SK-N-SH (cell line): ENCODE measurements at regions not wholly inside any gene's neighbourhood (a gene's known extent, or its start where the extent isn't known, plus 50 kb on each side); places are given as distances from the start of the nearest gene placed in this dataset.
A peak's percentile ranks its signal among the peaks of the same experiment; 100 is the strongest.

Source experiments
- CTCF ChIA-PET: fragments of 300-600, 350-600 bp; formaldehyde crosslinking; extraction: SDS; loops from one replicate; lab custom pipeline; 2021; lab: Yijun Ruan, JAX
- POLR2A ChIA-PET: fragments of 350-600 bp; sonication (Branson Sonifier 250); formaldehyde crosslinking; extraction: SDS; loops from one replicate; lab custom pipeline; 2020; ENCODE audit warnings: antibody characterized with exemption, inconsistent platforms; lab: Yijun Ruan, JAX
- DNase-seq: peaks from one replicate; pipeline ENCODE4 v3.0.0; 2012
- H2AFZ ChIP-seq: fragments of 200-600 bp; sonication (generic); 2 replicates; pipeline ENCODE4 v1.8.1; 2016; ENCODE audit warnings: antibody characterized with exemption, mild to moderate bottlenecking, low read depth
- H3F3A ChIP-seq: fragments of 200-600 bp; sonication (generic); replicated peaks from 2 replicates; pipeline ENCODE3; 2016; ENCODE audit warnings: antibody characterized with exemption, mild to moderate bottlenecking; ENCODE audit not compliant: insufficient read depth
- H3K27ac ChIP-seq, 2 experiments: fragments of 200-500 bp in 1 of 2; fragments of 200-600 bp in 1 of 2; sonication (Bioruptor generic) in 1 of 2; sonication (generic), shearing (Covaris generic) in 1 of 2; 2 replicates each; pipeline versions ENCODE4 v1.5.1 to v1.6.1; 2014 to 2016; ENCODE audit warnings: low read depth in 2 of 2, inconsistent platforms in 1 of 2, low read length in 1 of 2, mild to moderate bottlenecking in 1 of 2, mixed read lengths in 1 of 2
- H3K27me3 ChIP-seq: fragments of 200-600 bp; sonication (generic), shearing (Covaris generic); 2 replicates; pipeline ENCODE4 v1.6.1; 2016; ENCODE audit warnings: mixed run types; ENCODE audit not compliant: insufficient read depth
- H3K36me3 ChIP-seq, 2 experiments: fragments of 200-500 bp in 1 of 2; fragments of 200-600 bp in 1 of 2; sonication (Bioruptor generic) in 1 of 2; sonication (generic) in 1 of 2; replicated peaks in 1 of 2; 2 replicates each; pipeline versions ENCODE3 to v1.5.1; 2014 to 2016; ENCODE audit warnings: low read length in 1 of 2, mild to moderate bottlenecking in 1 of 2; ENCODE audit not compliant: insufficient read depth in 2 of 2, control insufficient read depth in 1 of 2
- H3K4me1 ChIP-seq, 2 experiments: fragments of 200-500 bp in 1 of 2; fragments of 200-600 bp in 1 of 2; sonication (Bioruptor generic) in 1 of 2; sonication (generic), shearing (Covaris generic) in 1 of 2; 2 replicates each; pipeline versions ENCODE4 v1.5.1 to v1.6.1; 2014 to 2016; ENCODE audit warnings: low read depth in 1 of 2, low read length in 1 of 2, mixed run types in 1 of 2; ENCODE audit not compliant: insufficient read depth in 2 of 2, control insufficient read depth in 1 of 2
- H3K4me2 ChIP-seq: fragments of 200-600 bp; sonication (generic), shearing (Covaris generic); 2 replicates; pipeline ENCODE4 v1.6.1; 2017; ENCODE audit warnings: mixed run types
- H3K4me3 ChIP-seq, 2 experiments: fragments of 200-500 bp in 1 of 2; fragments of 200-600 bp in 1 of 2; sonication (Bioruptor generic) in 1 of 2; sonication (generic), shearing (Covaris generic) in 1 of 2; 2 replicates each; pipeline versions ENCODE4 v1.5.1 to v1.8.1; 2014 to 2016; ENCODE audit warnings: low read depth in 2 of 2, inconsistent platforms in 1 of 2, low read length in 1 of 2, mild to moderate bottlenecking in 1 of 2, mixed read lengths in 1 of 2, moderate library complexity in 1 of 2
- H3K79me2 ChIP-seq: fragments of 200-600 bp; sonication (generic); 2 replicates; pipeline ENCODE4 v1.8.1; 2017; ENCODE audit warnings: mild to moderate bottlenecking; ENCODE audit not compliant: insufficient read depth
- H3K9ac ChIP-seq: fragments of 200-600 bp; sonication (generic); 2 replicates; pipeline ENCODE4 v1.6.1; 2017; ENCODE audit warnings: mixed run types
- H3K9me2 ChIP-seq: fragments of 200-600 bp; sonication (generic); 2 replicates; pipeline ENCODE4 v1.6.1; 2017; ENCODE audit warnings: mixed run types
- H3K9me3 ChIP-seq: fragments of 200-600 bp; sonication (generic); 2 replicates; pipeline ENCODE4 v1.6.1; 2017; ENCODE audit warnings: mixed run types, mild to moderate bottlenecking, moderate library complexity
- H4K20me1 ChIP-seq: fragments of 200-600 bp; sonication (generic); 2 replicates; pipeline ENCODE4 v1.6.1; 2017; ENCODE audit warnings: mild to moderate bottlenecking, mixed run types; ENCODE audit not compliant: insufficient read depth
- CHD2 ChIP-seq: fragments of 150-350 bp; IDR thresholded peaks from 2 replicates; pipeline ENCODE4 v1.6.1; 2018; ENCODE audit warnings: low read length; ENCODE audit not compliant: partially characterized antibody
- EP300 ChIP-seq, 2 experiments: IDR thresholded peaks; 2 replicates each; pipeline versions ENCODE4 v1.4.0 to v1.6.1; 2012; ENCODE audit warnings: borderline replicate concordance in 1 of 2, low read depth in 1 of 2, low read length in 1 of 2
- EZH2phosphoT487 ChIP-seq: fragments of 200-600 bp; sonication (generic); IDR thresholded peaks from 2 replicates; pipeline ENCODE4 v1.6.1; 2017; ENCODE audit warnings: low read depth, mixed run types, mild to moderate bottlenecking, antibody characterized with exemption, moderate library complexity, borderline replicate concordance
- GATA2 ChIP-seq: sonication (generic); formaldehyde crosslinking; IDR thresholded peaks from 2 replicates; pipeline ENCODE4 v1.5.0; 2020; ENCODE audit warnings: mild to moderate bottlenecking, missing genetic modification reagents
- IRF3 ChIP-seq: fragments of 150-350 bp; IDR thresholded peaks from 2 replicates; pipeline ENCODE4 v1.6.1; 2016; ENCODE audit warnings: mild to moderate bottlenecking, low read depth, low read length
- JUND ChIP-seq: IDR thresholded peaks from 2 replicates; pipeline ENCODE4 v1.4.0; 2012
- NFIC ChIP-seq: IDR thresholded peaks from 2 replicates; pipeline ENCODE4 v1.4.0; 2012; ENCODE audit warnings: borderline replicate concordance
- NRF1 ChIP-seq: IDR thresholded peaks from 2 replicates; pipeline ENCODE4 v1.6.1; 2012; ENCODE audit warnings: low read depth, mild to moderate bottlenecking, low read length
- POLR2AphosphoS5 ChIP-seq: IDR thresholded peaks from 2 replicates; pipeline ENCODE4 v1.6.1; 2012; ENCODE audit warnings: low read depth, low read length
- RCOR1 ChIP-seq: fragments of 150-350 bp; IDR thresholded peaks from 2 replicates; pipeline ENCODE4 v1.6.1; 2017; ENCODE audit warnings: antibody characterized with exemption, low read length
- RFX5 ChIP-seq: IDR thresholded peaks from 2 replicates; pipeline ENCODE4 v1.6.1; 2012; ENCODE audit warnings: mild to moderate bottlenecking, improper control_type of control experiment, low read length
- SMC3 ChIP-seq: IDR thresholded peaks from 2 replicates; pipeline ENCODE4 v1.6.1; 2012; ENCODE audit warnings: low read depth, low read length, improper control_type of control experiment
- TCF12 ChIP-seq: IDR thresholded peaks from 2 replicates; pipeline ENCODE4 v1.4.0; 2012
- USF2 ChIP-seq: fragments of 150-350 bp; IDR thresholded peaks from 2 replicates; pipeline ENCODE4 v1.6.1; 2017; ENCODE audit warnings: antibody characterized with exemption, low read length, low read depth, borderline replicate concordance
- YY1 ChIP-seq: IDR thresholded peaks from 2 replicates; pipeline ENCODE4 v1.4.0; 2012; ENCODE audit warnings: low read depth, mild to moderate bottlenecking
- ZBTB33 ChIP-seq: IDR thresholded peaks from 2 replicates; pipeline ENCODE4 v1.4.0; 2012; ENCODE audit warnings: low read depth, borderline replicate concordance
- WGBS: methylation state at CpG from one replicate; pipeline ENCODE4 v1.1.6; 2017; ENCODE audit warnings: low lambda C conversion rate; 5-methylcytosine and 5-hydroxymethylcytosine counted together

- no peaks in the 10 kb centered on the region for H4K20me1 ChIP-seq
- POLR2A ChIA-PET, result no interaction called here
- CTCF ChIA-PET, result interaction anchor here (2.8 to 3.3 kb wide), 2 partner anchors 14 to 26 kb away, joined by 17 to 26 read pairs; no protein-coding TSS in a partner anchor
These were observed 161.6 kb downstream of the TMEM38B start for GRCh38 chr9:105855987-105856386.

GRCh38 chr9:105858006-105858690, 163.8 kb downstream of the TMEM38B start:
- Histone ChIP-seq H2AFZ (no peak overlapping the region), H4K20me1 (no peaks in the 10 kb centered on the region), H3K27me3 (no peaks in the 10 kb centered on the region), H3K9ac (no peak overlapping the region), H3K36me3 (no peaks in the 10 kb centered on the region), H3K4me3 (no peak overlapping the region), H3F3A (no peaks in the 10 kb centered on the region), H3K4me2 (no peak overlapping the region), H3K9me3 (no peaks in the 10 kb centered on the region), H3K9me2 (no peaks in the 10 kb centered on the region), H3K4me1 (peaks cover 0 to 16% of the 10 kb centered on the region in 2 experiments; a peak in 2 of 4 replicates), H3K79me2 (no peaks in the 10 kb centered on the region), H3K27ac (no peak overlapping the region)
- CTCF ChIA-PET, result interaction anchor here (0.6 to 3.3 kb wide), 3 partner anchors 16 to 39 kb away, joined by 3 to 26 read pairs (median 21); no protein-coding TSS in a partner anchor
- POLR2A ChIA-PET, result no interaction called here
- TF ChIP-seq ZBTB33 (no peak), EZH2phosphoT487 (no peak), IRF3 (no peak), RFX5 (no peak), USF2 (no peak), POLR2AphosphoS5 (no peak), SMC3 (no peak), TCF12 (no peak)
- 14% methylated on average over 1 of the region's 1 CpG for WGBS
- DNase-seq, result no peak

More at GRCh38 chr9:105855987-105856386, 161.6 kb downstream of the TMEM38B start:
- no peaks in the 10 kb centered on the region for H3K36me3 ChIP-seq
- H3K9me2 ChIP-seq, result no peaks in the 10 kb centered on the region
- H3K4me2 ChIP-seq, result no peak overlapping the region
- H3K9ac ChIP-seq, result no peak overlapping the region
- DNase-seq, result peak; percentile 31
- H3K9me3 ChIP-seq, result no peaks in the 10 kb centered on the region
- WGBS, result 15% methylated on average over 3 of the region's 3 CpGs
- H3K27me3 ChIP-seq, result no peaks in the 10 kb centered on the region
- H3K4me1 ChIP-seq, result peaks cover 0 to 16% of the 10 kb centered on the region in 2 experiments; a peak in 2 of 4 replicates
- peak overlapping the region in 1 of 2 experiments; percentile 73; a peak in 2 of 4 replicates for H3K27ac ChIP-seq
- no peaks in the 10 kb centered on the region for H3K79me2 ChIP-seq
- no peaks in the 10 kb centered on the region for H3F3A ChIP-seq
- H2AFZ ChIP-seq, result no peak overlapping the region
- TF ChIP-seq NRF1, result no peak
- TF ChIP-seq YY1, result no peak
- TF ChIP-seq SMC3, result no peak
- peak; percentile 30 for TF ChIP-seq CHD2
- no peak for TF ChIP-seq NFIC
- no peak for TF ChIP-seq JUND
- TF ChIP-seq EP300 (IDR thresholded peaks at IDR 0.05; ENCODE audit: borderline replicate concordance in 1 of 2, low read depth in 1 of 2, low read length in 1 of 2), result no peak
- TF ChIP-seq GATA2 (CRISPR knock-in tag), result peak; percentile 83
- peak; percentile 42; the same call in 1 of the 2 replicates for TF ChIP-seq RCOR1
- no peak overlapping the region for H3K4me3 ChIP-seq
